ENCODE measurements at regions not wholly inside any gene's neighbourhood (a gene's known extent, or its start where the extent isn't known, plus 50 kb on each side); places are given as distances from the start of the nearest gene placed in this dataset. TPM values are rescaled to one million over a fixed set of nuclear protein-coding genes. Genes with fewer than 3 reads are reported as not detected.

Small RNAs in the stretch of these regions (small RNA-seq; reads per million reads assigned to genes)
- not detected for gene RNU6-316P

Measured in K562 (cell line).